Gastrocnemius medialis (tissue), 4 donors: ENCODE measurements at regions not wholly inside any gene's neighbourhood (a gene's known extent, or its start where the extent isn't known, plus 50 kb on each side); places are given as distances from the start of the nearest gene placed in this dataset.

ENCODE experiments used
- CTCF ChIP-seq, 5 experiments: fragments of 450-650 bp in 3 of 5; fragments of 200-600 bp in 2 of 5; sonication (generic) in 2 of 5; IDR thresholded peaks in 4 of 5; conservative IDR thresholded peaks in 1 of 5; 1 replicate in 4 of 5; 2 replicates in 1 of 5; pipeline ENCODE4 v1.5.1; 2016 to 2019; ENCODE audit warnings: antibody characterized with exemption in 5 of 5, mild to moderate bottlenecking in 3 of 5, moderate library complexity in 3 of 5
- POLR2A ChIP-seq, 2 donors: fragments of 450-650 bp; IDR thresholded peaks; one replicate each; pipeline ENCODE4 v1.6.1; 2017; ENCODE audit warnings: antibody characterized with exemption in 2 of 2, mild to moderate bottlenecking in 2 of 2, moderate library complexity in 2 of 2

- TF ChIP-seq CTCF (IDR thresholded peaks at IDR 0.05 in 4 of 5, conservative IDR thresholded peaks at IDR 0.05 in 1 of 5): no peak
- no peak for TF ChIP-seq POLR2A (IDR thresholded peaks at IDR 0.05)
These were observed 239.0 kb downstream of the CTTN start for GRCh38 chr11:70637186-70637800.
